ENCODE measurements at regions not wholly inside any gene's neighbourhood (a gene's known extent, or its start where the extent isn't known, plus 50 kb on each side); places are given as distances from the start of the nearest gene placed in this dataset.

- no peak for TF ChIP-seq POLR2A (IDR thresholded peaks at IDR 0.05)
- TF ChIP-seq CTCF (IDR thresholded peaks at IDR 0.05), result no peak
- no peak for TF ChIP-seq POLR2AphosphoS5 (IDR thresholded peaks at IDR 0.05; ENCODE audit: insufficient read depth in 1 of 2, low read depth in 1 of 2)
These were observed 288.0 kb upstream of the ANKH start for GRCh38 chr5:15159606-15160005.

All from vagina (tissue), 2 donors.